ENCODE measurements at regions not wholly inside any gene's neighbourhood (a gene's known extent, or its start where the extent isn't known, plus 50 kb on each side); places are given as distances from the start of the nearest gene placed in this dataset.
"Not testable (repeated sequence)": the region's sequence is repeated elsewhere in the genome, so short reads cannot be mapped to it uniquely, and the experiment has no call there.

DNA sequence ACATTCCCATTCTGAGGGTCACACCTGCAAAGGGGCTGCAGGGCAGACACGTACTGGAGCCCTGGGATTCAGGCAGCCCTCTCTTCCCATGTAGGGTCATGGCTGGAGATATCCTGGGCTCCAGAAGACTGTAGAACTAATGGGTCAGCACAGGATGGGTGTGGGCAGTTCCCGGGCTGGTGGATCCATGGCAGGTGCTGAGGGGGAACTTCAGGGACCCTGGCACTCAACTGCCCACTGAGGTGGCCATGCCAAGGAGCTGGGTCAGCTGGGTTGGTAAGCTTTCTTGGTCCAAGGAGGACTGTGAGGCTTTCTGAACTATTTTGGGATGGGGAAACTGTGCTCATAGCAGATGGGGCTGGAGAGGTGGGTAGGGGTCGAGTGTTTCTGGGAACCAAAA lies 183.4 kb upstream of the RTL1 start:
- no peak for DNase-seq
- in situ Hi-C loops (cut with MboI; ENCODE audit: low pct_unique_long_range_greater_than_20kb, low sequenced_read_pairs), result no loop called here

DNA sequence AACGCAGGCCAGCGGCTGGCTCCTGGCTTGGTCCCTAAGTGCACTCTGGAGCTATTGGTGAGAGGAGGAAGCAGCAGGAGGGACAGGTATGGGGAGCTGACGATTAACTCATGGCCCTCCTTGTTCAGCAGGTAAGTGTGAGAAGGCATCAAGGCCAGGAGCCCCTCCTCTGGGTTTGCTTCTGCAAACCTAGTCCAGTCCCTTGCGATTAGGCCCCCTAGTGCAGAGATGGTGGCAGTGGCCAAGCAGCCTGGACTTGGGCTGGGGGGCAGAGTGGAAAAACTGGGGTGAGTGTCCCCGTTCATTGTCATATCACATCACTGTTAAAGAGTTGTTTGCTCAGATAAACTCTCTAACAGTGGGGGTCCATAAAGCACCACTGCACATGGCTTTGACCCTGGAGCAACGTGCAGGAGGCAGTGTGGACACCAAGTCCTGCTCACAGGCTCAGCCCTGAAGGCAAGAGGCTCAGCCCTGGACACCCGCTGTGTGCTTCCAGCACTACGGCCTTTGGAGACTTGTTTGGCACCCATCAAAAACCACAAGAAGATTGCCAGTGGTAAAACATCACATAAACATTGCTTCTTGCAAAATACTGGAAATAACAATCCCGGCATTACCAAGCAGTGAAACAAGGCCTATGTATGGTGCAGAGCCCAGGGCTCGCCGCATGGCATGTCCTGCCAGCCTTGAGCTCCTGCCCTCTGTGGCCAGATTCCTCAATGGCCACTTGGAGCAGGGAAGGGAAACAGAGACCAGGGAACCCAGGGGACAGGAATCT lies 184.3 kb upstream of the RTL1 start:
- in situ Hi-C loops (cut with MboI; ENCODE audit: low pct_unique_long_range_greater_than_20kb, low sequenced_read_pairs), result no loop called here
- DNase-seq, result no peak

DNA sequence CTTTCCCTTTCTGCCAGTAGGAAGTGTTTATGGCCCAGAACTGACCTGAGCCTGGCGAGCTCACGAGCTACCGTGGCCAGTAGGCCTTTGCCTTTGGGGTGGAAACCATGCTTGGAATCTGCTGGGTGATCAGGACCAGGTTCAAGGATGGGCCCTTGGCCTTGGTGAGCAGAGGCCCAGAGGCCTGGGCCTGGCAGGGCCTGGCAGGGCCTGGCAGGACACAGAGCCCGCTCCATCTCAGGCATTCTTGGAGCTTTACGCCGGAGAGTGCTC lies 184.8 kb upstream of the RTL1 start:
- no peak for DNase-seq
- in situ Hi-C loops (cut with MboI; ENCODE audit: low pct_unique_long_range_greater_than_20kb, low sequenced_read_pairs), result no loop called here

DNA sequence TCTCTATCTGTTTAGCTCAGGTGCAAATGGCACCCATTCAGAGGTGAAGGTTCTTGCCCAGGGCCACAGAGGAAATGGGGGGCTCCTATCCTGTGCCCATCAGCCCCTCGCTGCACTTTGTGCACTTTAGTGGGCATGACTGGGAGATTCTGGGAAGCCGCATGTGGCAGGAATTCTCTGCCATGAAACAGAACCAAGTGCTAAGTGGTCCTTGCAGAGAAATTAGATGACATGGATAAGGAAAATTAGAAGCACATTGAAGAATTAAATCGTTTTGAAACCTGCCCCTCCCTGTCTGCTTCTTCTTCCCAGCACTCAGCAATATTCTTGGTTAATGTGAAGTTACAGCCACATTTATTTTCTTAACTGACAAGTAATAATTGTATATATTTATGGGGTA lies 185.2 kb upstream of the RTL1 start:
- in situ Hi-C loops (cut with MboI; ENCODE audit: low pct_unique_long_range_greater_than_20kb, low sequenced_read_pairs), result no loop called here
- no peak for DNase-seq

DNA sequence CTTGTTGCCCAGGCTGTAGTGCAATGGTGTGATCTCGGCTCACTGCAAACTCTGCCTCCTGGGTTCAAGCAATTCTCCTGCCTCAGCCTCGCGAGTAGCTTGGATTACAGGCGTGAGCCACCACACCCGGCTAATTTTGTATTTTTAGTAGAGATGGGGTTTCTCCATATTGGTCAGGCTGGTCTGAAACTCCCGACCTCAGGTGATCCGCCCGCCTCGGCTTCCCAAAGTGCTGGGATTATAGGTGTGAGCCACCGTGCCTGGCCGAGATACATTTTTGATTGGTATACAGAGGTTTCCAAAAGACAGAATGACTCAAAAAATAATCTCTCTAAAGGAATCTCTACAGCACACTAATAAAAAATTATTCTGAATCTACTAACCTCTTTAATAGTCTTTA lies 187.0 kb upstream of the RTL1 start:
- DNase-seq; in situ Hi-C loops (cut with MboI; ENCODE audit: low pct_unique_long_range_greater_than_20kb, low sequenced_read_pairs): not testable (repeated sequence)

DNA sequence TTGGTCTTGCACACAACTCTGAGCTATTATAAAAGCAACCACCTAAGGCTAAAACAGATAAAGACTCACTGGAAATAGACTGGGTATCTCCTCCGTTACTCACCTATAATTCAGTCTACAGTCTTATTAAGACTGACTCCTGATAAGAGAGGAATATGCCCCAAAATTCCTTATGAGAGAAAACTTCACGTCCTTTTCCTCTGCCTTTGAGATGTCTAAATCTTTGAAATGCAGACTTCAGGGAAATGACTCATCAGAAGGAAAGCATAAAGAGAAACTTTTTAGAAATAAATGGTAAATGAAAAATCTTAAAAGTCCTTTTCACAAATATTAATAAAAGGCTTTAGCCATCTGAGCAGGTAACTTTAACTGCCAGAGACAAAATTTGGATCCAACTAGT lies 187.5 kb upstream of the RTL1 start:
- DNase-seq, result no peak
- in situ Hi-C loops (cut with MboI; ENCODE audit: low pct_unique_long_range_greater_than_20kb, low sequenced_read_pairs), result no loop called here

DNA sequence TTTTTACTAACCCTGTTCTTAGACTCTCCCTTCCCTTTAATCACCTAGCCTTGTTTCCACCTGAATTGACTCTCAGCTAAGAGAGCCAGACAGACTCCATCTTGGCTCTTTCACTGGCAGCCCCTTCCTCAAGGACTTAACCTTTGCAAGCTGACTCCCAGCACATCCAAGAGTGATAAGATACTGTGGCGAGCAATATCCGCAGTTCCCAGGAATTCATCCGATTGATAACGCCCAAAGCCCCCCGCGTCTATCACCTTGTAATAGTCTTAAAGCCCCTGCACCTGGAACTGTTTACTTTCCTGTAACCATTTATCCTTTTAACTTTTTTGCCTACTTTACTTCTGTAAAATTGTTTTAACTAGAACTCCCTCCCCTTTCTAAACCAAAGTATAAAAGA lies 191.4 kb upstream of the RTL1 start:
- DNase-seq; in situ Hi-C loops (cut with MboI; ENCODE audit: low pct_unique_long_range_greater_than_20kb, low sequenced_read_pairs): not testable (repeated sequence)

DNA sequence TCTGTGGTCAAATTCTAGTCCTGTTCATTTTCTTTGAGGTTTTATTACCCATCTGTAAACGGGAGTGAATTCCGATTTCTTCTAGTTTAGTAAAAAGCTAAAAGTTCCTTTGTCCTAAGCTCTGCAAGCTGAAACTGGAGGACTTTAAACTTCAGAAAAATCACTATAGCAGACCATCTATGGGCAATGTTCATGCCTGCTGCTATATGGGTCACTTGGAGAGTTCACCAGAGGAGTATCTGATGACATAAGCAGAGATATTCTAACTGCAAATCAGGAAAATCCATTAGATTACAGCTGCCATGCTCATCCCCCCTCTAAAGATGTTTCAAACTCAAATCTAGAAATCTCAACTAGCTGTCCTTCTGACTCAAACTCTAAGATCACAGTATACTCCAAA lies 193.0 kb upstream of the RTL1 start:
- in situ Hi-C loops (cut with MboI; ENCODE audit: low pct_unique_long_range_greater_than_20kb, low sequenced_read_pairs), result no loop called here
- no peak for DNase-seq

DNA sequence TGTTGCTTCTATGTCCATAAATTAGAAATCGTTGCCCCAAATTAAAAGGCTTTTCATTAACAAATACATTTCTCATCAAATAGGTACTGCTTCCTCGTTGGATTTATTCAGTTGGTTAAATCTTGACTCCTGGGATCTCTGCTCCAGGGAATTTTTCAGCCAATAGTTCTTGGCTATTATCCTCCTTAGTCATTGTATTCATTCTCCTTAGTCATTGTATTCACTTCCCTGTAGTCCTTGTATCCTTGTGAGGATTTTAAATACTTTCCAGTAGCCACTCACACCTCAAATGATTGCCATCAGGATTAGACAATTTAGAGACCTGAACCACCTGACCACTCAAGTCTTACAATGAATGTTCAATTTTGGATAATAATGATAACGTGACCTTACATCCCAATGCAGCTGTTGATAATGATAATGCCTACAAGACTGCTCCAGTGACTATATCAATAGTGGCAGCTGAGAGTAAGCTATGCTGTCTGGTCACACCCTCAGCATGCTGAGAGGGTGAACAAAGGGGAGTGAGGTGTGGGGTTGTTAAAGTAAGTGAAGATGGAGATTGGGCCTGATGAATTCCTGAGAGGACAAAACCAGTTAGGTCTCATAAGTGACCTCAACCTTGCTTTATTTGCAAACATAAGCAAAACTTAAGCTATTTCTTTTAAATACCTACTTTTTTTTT lies 193.7 kb upstream of the RTL1 start:
- in situ Hi-C loops (cut with MboI; ENCODE audit: low pct_unique_long_range_greater_than_20kb, low sequenced_read_pairs), result no loop called here
- DNase-seq, result no peak

DNA sequence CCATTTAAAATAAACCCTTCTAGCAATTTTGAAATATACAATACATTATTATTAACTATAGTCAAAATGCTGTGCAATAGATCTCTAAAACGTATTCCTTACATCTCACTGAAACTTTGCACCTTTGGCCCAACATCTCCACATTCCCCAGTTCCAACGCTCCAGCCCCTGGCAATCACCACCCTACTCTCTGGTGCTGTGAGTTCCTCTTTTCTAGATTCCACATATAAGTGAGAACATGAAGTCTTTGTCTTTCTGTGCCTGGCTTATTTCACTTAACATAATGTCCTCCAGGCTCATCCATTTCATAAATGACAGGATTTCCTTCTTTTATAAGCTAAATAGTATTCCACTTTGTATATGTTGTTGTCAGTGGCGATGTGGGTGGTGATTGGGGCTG lies 194.7 kb upstream of the RTL1 start:
- in situ Hi-C loops (cut with MboI; ENCODE audit: low pct_unique_long_range_greater_than_20kb, low sequenced_read_pairs), result no loop called here
- DNase-seq, result no peak

DNA sequence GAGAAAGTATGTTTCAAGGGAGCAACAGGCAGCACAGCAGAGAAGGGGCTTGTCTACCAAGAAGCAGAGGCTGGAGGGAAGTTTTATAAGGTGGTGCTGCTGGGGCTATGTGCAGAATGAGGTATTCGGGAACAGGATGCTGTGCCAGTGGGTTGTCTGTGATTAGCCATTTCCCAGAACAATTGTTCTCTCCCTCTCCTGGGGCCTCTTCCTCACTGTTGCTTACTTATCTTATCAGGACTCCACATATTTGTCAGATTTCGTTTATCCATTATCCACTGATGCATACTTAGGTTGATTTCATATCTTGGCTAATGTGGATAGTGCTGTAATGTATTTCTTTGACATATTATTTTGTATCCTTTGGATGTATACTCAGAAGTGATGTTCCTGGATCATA lies 195.1 kb upstream of the RTL1 start:
- in situ Hi-C loops (cut with MboI; ENCODE audit: low pct_unique_long_range_greater_than_20kb, low sequenced_read_pairs), result no loop called here
- DNase-seq, result peak; percentile 16

DNA sequence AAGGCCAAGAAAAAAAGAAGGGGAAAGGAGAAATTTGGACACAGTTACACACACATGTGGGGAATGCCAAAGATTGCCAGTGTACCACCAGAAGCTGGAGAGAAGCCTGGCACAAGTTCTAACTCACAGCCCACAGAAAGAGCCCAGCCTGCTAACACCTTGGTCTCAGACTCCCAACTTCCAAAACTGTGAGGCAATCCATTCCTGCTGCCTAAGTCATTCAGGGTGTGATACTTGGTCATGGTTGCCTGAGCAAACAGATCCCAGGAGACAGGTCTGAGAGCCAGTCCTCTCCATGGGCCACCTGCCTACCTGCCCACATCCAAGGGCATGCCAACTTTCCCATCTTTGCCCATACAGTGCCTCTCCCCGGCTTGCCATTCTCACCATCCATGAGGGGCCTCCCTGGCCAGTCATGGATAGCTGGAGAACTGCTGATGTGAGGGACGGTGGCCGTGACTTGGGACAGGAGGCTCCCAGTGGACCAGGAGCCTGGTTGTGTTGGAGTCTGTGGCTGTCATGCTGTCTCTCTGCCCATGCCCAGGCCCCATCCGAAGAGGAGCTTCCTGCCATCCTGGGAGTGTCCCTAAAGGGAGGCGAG lies 198.0 kb upstream of the RTL1 start:
- in situ Hi-C loops (cut with MboI; ENCODE audit: low pct_unique_long_range_greater_than_20kb, low sequenced_read_pairs), result no loop called here
- DNase-seq, result no peak

DNA sequence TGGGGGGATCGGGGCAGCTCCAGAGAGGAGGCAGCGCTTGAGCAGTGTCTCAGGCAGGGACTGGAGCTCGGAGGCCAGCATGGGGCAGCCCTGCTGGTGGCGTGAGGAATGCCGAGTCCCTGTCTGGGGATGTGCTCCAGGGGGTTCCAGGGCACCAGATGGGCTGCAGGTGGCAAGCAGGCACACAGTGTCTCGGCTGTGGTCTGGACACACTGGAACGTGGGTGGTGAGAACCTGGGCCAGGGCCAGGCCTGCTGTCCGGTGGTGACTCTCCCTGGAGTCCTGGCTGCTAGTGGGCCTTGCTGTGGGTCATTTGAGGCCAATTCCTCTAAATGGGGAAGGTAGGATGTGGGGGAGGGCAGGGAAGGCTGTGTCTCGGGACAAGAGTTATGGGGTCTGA lies 199.4 kb upstream of the RTL1 start:
- in situ Hi-C loops (cut with MboI; ENCODE audit: low pct_unique_long_range_greater_than_20kb, low sequenced_read_pairs), result no loop called here
- DNase-seq, result no peak

DNA sequence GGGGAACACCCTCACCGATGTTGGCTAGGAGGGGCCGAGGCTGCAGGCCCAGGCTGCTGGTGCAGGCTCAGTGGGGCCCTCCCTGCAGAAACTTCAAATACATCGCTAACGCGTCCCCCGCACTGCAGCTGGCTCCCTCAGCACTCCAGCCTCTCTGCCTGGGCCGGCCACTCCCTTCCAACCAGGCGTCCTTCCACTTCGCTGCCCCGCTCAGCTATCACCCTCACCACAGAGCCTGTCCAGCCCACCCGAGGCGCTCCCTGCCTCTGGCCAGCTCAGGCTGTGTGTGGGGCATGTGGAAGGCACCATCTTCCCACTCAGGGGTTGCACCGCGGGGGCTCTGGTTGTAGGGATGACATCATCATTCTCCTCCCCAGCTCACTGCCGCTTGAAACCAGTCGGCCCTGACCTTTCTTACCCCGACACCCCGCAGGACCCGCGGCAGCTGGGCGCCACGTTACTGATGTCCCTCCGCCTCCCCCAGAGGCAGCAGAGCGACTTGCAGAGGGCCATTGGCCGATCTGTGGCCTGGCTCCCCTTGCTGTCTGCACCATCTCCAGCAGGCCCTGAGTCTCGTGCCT lies 199.9 kb upstream of the RTL1 start:
- DNase-seq, result no peak
- in situ Hi-C loops (cut with MboI; ENCODE audit: low pct_unique_long_range_greater_than_20kb, low sequenced_read_pairs), result no loop called here

DNA sequence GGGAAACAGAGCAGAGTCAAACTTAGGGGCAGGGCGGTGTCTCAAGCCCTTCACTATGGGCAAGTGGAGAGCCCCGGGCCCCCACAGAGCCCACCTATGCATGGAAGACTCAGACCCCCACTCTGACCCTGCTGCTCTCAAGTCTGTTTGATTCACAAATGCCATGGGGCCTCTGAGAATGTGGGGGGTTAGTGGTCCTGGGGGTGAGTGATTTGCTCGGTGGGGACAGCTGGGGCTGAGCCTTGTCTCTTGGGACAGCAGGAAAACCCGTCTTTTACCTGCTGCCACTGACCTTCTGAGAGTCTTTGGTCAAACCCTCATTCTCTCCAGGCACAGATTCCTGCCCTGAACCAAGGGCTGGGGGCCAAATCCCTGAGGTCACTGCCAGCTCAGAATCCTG lies 201.0 kb upstream of the RTL1 start:
- no peak for DNase-seq
- in situ Hi-C loops (cut with MboI; ENCODE audit: low pct_unique_long_range_greater_than_20kb, low sequenced_read_pairs), result no loop called here

DNA sequence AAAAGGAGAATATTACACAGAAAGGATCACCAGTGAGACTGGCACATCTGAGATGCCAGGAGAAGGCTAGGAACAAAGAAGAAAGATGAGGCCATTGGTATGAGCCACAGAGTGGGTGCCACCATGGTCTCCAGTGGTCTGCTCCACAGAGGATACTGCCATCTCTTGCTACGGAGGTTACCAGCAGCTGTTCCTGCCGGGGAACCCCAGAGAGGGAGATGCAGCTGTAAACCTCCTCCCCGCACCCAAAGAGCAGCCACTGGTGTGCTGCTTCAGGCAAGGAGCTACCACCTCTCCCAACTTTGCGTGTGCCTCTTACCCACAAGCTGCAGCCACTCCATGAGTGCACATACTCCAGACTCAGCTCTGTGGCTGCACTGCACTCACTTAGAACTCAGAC lies 201.5 kb upstream of the RTL1 start:
- in situ Hi-C loops (cut with MboI; ENCODE audit: low pct_unique_long_range_greater_than_20kb, low sequenced_read_pairs), result no loop called here
- no peak for DNase-seq

DNA sequence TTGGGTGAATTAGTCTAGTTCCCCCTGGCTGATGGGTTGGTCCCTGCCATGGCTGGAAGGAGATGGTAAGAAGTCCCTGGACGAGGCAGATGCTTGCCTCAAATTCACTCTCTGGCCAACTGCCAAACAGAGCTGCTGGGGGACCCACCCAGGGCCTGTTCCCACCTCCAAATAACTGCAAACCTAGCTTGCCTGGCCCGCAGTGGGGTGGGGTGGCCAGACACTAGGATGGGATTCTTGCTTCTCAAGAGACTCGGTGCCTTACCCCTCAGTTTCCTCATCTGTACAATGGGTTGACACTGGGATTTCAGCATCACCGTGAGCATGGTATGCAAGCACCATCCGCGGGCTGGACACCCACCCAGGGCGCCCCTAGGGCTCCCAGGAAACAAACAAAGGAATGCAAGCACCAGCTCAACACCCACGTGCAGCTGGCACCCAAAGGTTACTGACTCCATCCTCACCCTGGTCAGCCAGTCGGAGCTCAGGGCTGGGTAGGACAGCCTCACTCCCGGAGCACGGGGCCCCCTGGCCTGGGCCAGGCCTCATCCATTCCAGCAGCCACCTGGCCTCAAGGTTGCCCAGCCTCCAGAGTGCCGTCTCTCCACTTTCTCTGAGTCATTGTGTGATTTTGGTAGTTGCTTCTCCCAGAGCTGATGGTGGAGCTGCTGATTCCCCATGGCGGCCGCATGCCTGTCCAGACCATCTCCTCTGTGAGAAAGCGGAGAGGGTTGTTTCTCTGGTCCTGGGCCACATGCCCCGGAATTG lies 205.2 kb upstream of the RTL1 start:
- in situ Hi-C loops (cut with MboI; ENCODE audit: low pct_unique_long_range_greater_than_20kb, low sequenced_read_pairs), result no loop called here
- no peak for DNase-seq

DNA sequence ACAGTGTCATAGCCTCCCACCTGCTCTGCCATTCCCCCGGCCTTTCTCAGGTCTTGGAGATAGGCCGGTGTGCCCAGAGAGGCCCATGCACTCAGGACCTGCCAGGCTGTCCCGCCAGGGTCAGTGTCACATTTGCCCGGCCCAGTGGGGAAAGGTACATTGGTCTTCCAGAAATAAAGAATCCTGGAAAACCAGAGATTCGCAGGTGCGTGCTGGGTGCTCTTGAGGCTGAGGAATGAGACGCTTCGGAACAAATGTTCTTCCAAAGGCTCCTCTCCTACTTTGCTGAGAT lies 205.8 kb upstream of the RTL1 start:
- in situ Hi-C loops (cut with MboI; ENCODE audit: low pct_unique_long_range_greater_than_20kb, low sequenced_read_pairs), result no loop called here
- no peak for DNase-seq

DNA sequence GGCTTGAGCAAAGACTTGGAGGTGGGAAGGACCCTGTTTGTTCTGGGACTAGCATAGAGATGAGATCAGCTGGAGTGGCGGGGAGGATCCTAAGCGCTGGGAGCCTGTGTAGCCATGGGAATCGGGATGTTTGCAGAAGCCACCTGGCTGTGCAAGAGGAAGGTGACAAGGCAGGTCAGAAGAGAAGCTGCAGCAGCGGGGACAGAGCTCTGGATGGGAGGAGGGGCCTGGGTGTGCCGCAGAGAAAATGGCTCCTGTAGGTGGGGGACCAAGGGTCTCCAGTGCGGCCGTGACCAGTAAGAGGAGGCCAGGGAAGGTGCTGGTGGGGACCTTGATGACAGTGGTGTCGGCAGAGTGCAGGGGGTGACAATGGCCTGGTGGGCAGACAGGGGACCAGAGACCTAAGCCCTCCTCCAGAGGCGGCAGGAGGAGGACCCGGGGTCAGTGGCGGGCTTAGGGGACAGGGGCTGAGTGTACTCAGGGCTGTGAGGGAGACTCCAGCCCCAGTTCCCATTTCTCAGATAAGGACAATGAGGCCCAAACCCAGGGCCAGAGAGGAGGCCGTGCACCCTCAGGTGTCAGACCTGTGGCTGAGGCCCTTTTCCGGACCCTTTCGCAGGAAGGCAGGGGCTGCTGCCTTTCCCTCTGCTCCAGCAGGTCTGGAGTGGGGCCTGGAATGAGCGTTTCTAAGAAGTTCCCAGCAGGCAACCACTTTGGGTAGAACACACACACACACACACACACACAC lies 206.6 kb upstream of the RTL1 start:
- in situ Hi-C loops (cut with MboI; ENCODE audit: low pct_unique_long_range_greater_than_20kb, low sequenced_read_pairs), result no loop called here
- no peak for DNase-seq
